HG03457 (cell line): ENCODE measurements at regions not wholly inside any gene's neighbourhood (a gene's known extent, or its start where the extent isn't known, plus 50 kb on each side); places are given as distances from the start of the nearest gene placed in this dataset.
"Not testable (repeated sequence)": the region's sequence is repeated elsewhere in the genome, so short reads cannot be mapped to it uniquely, and the experiment has no call there.

Experiments
- ATAC-seq: cut with Tn5 transposase; IDR thresholded peaks from one replicate; pipeline ENCODE4 v1.9.1; 2021; ENCODE audit warnings: moderate number of reproducible peaks; ENCODE audit not compliant: unreplicated experiment

DNA sequence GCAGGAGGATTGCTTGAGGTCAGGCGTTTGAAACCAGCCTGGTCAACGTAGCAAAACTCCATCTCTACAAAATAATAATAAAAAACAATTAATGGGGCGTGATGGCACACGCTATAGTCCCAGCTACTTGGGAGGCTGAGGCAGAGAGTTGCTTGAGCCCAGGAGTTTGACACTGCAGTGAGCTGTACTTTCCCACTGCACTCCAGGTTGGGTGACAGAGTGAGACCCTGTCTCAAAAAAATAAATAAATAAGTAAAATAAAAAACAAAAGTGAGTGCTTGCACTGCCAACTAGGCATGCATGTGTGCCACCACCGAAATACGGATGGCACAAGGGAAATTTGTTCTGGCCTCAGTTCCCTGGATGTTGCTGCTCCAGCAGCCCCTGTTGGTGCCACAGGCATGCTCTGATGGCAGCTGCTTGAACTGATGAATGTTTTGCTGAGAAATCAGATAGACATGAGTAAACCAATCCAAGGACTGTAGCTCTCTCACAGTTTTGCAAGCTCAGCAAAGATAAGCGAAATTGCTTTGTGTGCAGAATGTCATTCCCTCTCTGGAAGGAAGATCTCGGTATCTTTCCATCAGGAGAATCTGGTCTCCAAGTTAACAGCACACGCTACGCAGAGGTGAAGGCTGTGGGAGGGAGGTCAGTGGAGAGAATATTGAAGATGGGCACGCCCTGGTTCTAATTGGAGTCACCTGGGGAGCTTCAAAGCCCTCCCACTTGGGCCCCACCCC is 188.0 kb upstream of the SLC24A3 start:
- no peak for ATAC-seq

DNA sequence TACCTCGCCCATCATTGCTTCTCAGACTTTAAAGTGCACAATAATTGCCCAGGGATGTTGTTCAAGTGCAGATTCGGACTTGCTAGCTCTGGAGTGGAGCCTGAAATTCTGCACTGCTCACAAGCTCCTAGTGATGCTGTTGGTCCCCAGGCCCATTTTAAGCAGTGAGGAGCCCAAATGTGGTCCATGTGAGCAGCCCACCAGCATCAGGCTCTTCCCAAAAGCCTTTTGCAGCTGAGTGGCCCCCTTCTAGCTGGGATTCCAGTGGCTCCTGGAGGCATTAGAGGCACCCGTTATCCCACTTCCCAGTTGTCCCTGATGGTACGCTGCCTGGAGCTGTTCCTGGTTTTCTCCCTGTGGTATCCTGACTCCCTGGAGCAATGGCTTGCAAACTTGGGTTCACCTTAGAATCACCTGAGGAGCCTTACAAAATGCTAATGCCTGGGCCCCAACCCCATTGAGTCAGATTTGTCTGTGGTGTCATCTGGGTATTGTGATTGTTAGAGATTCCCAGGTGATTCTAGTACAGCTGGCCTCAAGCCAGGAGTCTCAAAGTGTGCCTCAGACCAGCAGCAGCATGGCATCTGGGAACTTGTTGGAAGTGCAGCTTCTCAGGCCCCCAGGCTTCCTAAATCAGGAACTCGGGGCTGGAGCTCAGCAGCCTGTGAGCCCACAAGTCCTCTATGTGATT is 186.9 kb upstream of the SLC24A3 start:
- ATAC-seq: no peak

GRCh38 chr20:19026121-19026878 is 186.1 kb upstream of the SLC24A3 start:
- ATAC-seq: peak; percentile 69

DNA sequence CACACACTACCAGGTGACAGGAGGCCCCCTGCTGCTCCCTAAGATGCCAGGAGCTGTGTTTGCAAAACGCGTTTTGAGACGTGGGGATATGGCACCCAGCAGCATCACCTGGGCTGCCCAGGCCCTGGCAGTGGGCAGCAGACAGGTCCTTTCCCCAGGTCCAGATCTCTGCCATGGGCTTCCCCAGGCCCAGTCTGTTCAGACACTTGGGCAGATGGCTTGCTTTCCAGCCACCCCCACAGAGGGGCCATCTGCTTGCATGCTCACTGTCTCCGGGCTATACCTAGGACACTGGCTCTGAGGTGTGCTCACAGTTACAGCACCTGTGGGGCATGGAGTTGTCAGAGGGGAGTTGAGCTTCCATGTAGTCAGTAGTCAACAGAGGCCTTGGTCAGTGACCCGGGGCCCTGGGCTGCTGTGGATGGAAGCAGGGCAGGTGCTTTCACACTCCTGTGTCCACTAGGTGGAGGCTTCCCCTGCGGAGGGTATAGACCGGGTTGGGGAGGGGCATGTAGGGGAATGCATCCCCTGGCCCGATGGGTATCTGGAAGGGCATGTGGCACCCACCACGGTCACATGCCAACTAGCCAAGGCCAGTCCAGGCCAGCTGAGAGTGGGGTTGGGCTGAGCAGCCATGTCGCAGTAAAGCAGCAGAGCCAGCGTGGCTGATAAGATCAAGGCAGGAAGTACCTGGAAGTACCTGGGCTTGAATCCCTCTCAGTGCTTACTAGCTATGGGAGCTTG is 185.4 kb upstream of the SLC24A3 start:
- ATAC-seq: no peak

DNA sequence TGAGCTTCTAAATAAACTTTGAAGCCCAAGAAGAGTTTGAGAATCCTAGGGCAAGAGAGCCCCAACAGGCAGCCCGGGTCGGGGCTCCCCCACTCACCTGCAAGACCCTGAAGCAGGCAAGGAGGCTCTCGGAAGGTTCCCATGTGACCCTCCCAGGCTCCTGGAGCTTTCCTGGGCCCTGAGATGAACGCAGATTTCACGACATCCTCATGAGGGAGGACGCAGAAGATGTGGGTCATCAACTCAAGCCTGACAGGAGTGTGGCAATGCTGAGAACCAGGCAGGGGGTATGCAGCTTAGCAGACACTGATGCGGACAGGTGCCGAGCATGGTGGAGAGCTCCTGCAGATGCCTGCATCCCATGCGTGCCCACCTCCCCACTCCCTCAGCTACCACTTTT is 184.5 kb upstream of the SLC24A3 start:
- ATAC-seq: no peak

DNA sequence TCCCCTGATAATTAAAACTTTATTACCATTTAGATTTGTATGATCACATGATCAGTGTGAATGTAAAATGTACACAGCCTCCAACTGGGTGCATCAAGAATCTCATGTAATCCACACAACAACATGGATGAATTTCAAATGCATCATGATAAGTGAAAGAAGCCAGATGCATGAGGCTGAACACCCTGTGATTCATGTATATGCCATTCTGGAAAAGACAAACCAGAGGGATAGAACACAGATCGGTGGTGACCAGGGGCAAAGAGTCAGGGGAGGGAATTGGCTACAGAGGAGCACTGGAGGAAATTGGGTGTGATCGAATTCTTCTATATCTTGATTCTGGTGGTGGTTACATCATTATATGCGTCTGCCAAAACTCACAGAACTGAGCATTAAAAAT is 170.7 kb upstream of the SLC24A3 start:
- no peak for ATAC-seq

DNA sequence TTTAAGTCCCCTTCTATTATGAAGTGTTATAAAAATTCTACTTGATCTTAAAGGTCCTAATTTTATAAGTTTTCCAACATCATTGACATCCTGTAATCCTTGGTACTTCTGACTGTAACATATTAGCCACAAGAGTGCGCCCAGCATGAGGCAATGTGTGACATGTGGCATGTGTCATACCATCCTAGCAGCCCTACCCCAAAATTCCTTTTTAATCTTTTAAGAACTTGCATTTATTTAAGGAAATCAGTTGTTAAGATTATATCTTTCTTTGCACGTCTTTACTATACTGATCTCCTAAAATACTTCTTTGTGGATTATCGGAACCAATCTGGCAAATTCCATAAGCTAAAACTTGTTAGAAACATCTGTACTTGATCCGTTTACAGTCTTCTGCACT is 167.1 kb upstream of the SLC24A3 start:
- no peak for ATAC-seq

DNA sequence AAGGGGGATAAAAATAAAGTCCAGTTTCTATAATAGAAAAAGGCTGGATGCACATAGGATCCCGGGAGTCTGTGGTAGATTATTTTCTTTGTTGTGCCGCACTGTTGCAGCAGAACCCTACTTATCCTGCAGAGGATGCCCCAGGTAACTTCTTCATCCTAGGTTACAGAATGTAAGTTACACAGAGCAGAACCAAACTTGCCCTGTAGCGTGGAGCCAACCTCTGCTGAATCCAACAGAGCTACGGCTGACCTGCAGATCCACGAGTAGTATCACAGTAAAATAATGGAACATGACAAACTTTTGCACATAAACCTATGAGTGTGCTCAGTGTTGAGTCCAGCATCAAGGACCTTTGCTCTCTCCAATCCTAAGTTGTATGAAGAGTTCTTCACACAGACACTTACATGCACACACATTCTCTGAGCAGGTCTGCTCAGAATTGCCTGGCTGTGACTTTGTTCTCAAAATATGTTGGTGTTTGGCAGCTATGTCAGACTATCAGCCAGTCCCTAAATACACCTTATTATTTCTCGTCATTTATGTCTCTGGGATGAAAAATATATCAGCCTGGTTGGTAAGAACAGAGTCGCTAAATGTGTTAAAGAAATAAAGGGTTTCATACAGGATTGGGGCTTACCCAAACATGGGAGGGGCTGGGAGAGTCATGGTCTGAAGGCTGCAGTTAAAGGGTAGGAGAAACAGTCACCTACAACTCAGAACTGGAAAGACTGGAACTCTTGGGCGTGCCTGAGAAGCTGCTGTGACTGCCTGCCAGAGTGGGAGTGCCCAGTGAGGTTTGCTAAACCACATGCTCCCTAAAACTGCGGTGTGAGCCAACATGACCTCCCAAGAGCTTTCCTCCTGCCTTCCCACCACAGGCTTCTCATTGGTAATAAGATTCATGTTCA is 165.1 kb upstream of the SLC24A3 start:
- ATAC-seq: no peak

GRCh38 chr20:19047951-19048296 is 164.5 kb upstream of the SLC24A3 start:
- no peak for ATAC-seq

- no peak for ATAC-seq
These were observed 163.4 kb upstream of the SLC24A3 start for GRCh38 chr20:19048995-19049501.

- no peak for ATAC-seq
These were observed 162.9 kb upstream of the SLC24A3 start for GRCh38 chr20:19049514-19049913.

GRCh38 chr20:19056909-19057308 is 155.5 kb upstream of the SLC24A3 start:
- ATAC-seq: no peak

- ATAC-seq: not testable (repeated sequence)
These were observed 147.7 kb upstream of the SLC24A3 start for GRCh38 chr20:19064788-19065187.

- no peak for ATAC-seq
These were observed 144.5 kb upstream of the SLC24A3 start for GRCh38 chr20:19067986-19068385.

DNA sequence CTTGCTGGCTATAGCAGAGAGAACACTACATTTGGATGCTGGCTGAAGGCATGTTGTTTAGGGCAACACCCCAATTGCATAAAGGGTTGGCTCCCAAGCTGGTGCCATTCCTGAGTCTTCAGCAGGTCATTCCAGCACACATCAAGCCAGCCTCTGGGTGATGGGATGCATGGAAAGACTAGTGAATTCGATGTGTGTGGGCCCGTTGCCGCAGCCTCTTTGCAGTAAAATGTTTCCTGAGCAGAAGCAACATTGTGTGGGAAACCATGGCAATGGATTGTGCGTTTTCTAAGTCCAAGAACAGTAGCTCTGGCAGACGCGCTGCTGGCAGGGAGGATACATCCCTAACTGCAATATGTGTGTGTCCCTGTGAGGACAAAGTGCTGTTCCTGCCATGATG is 142.4 kb upstream of the SLC24A3 start:
- no peak for ATAC-seq

- ATAC-seq: peak; percentile 41
These were observed 141.6 kb upstream of the SLC24A3 start for GRCh38 chr20:19070681-19071445.

- peak; percentile 44 for ATAC-seq
These were observed 141.1 kb upstream of the SLC24A3 start for GRCh38 chr20:19071446-19071725.

DNA sequence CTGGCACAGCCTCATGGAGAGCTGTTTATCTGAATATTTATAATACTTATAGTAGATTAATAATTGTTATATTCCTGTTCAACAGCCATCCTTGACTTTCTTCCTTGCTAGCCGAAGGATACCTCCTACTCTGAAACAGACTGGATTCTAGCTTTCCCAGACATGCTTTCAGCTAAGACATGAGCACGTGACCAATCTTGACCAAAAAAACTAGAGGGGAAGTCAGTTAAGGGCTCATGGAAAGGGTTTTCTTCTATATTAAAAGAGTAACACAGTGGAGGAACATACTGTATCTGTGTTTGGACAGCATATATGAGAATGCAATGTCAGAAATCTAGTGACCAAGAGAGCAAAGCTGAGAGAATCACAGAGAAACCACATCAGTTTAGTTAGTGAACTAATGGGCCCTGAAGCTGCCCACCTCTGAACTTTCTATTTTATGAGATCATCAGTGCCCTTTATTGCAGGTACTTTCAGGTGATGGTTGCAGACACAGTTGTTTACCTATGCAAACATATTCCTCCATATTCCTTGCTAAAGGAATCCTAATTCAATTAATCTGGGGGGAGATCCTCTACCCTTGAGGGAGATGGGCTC is 140.4 kb upstream of the SLC24A3 start:
- ATAC-seq: no peak

DNA sequence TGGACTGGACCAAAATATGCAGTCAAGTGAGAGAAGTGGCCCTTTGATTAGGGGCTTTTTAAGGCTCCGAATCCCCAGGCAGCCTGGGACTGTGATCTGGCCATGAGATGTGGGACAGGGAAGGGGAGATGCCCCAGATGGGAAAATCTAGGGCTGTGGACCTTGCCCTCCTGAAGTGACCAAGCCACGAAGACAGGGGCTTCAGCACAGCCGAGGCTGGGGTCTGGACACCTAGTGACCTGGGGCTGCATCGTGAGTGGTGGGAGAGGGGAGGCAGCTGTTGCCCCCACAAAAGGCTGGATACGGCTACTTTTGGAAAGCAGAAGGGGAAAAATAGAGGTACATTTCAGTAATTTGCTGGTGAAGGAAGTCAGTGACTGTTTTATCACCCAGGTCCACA is 139.5 kb upstream of the SLC24A3 start:
- no peak for ATAC-seq
